KMS-11 (cell line): ENCODE measurements at regions not wholly inside any gene's neighbourhood (a gene's known extent, or its start where the extent isn't known, plus 50 kb on each side); places are given as distances from the start of the nearest gene placed in this dataset.

Experiments
- H2AFZ ChIP-seq: fragments of 200-600 bp; sonication (generic); 2 replicates; pipeline ENCODE4 v1.6.1; 2016; ENCODE audit warnings: antibody characterized with exemption, mixed run types, low read depth
- H3K27ac ChIP-seq: fragments of 200-600 bp; sonication (generic); 2 replicates; pipeline ENCODE4 v1.6.1; 2016; ENCODE audit warnings: mild to moderate bottlenecking, mixed run types
- H3K27me3 ChIP-seq: fragments of 200-600 bp; sonication (generic); 2 replicates; pipeline ENCODE4 v1.6.1; 2017; ENCODE audit warnings: mild to moderate bottlenecking, low read depth, mixed run types, moderate library complexity; ENCODE audit not compliant: insufficient read depth
- H3K36me3 ChIP-seq: fragments of 200-600 bp; sonication (generic); 2 replicates; pipeline ENCODE4 v1.6.1; 2017; ENCODE audit warnings: mild to moderate bottlenecking, mixed run types; ENCODE audit not compliant: insufficient read depth
- H3K4me1 ChIP-seq: fragments of 200-600 bp; sonication (generic); 2 replicates; pipeline ENCODE4 v1.6.1; 2016; ENCODE audit warnings: mild to moderate bottlenecking, low read depth, mixed run types; ENCODE audit not compliant: poor library complexity, severe bottlenecking
- H3K4me2 ChIP-seq: fragments of 200-600 bp; sonication (generic); 2 replicates; pipeline ENCODE4 v1.7.0; 2016; ENCODE audit warnings: mild to moderate bottlenecking, mixed run types
- H3K4me3 ChIP-seq: fragments of 200-600 bp; sonication (generic); IDR thresholded peaks from 2 replicates; pipeline ENCODE4 v1.6.1; 2017; ENCODE audit warnings: low read depth, low read length, mixed read lengths; ENCODE audit not compliant: insufficient read depth
- H3K79me2 ChIP-seq: fragments of 200-600 bp; sonication (generic); 2 replicates; pipeline ENCODE4 v1.6.1; 2016; ENCODE audit warnings: low read depth, mixed run types; ENCODE audit not compliant: insufficient read depth
- H3K9ac ChIP-seq: fragments of 200-600 bp; sonication (generic); 2 replicates; pipeline ENCODE4 v1.6.1; 2016; ENCODE audit warnings: mild to moderate bottlenecking, mixed run types
- H4K20me1 ChIP-seq: fragments of 200-600 bp; sonication (generic); 2 replicates; pipeline ENCODE4 v1.6.1; 2016; ENCODE audit warnings: mild to moderate bottlenecking, mixed run types; ENCODE audit not compliant: insufficient read depth
- CTCF ChIP-seq: fragments of 200-600 bp; sonication (generic); conservative IDR thresholded peaks from 2 replicates; pipeline ENCODE4 v1.6.1; 2017; ENCODE audit warnings: low read depth, mild to moderate bottlenecking, antibody characterized with exemption, low read length, moderate library complexity, mixed read lengths

GRCh38 chr3:25900161-25900560, 110.3 kb downstream of the OXSM start:
- Histone ChIP-seq H3K4me3 (no peak overlapping the region), H3K27ac (no peak overlapping the region), H3K36me3 (no peaks in the 10 kb centered on the region), H3K4me2 (no peak overlapping the region), H4K20me1 (no peaks in the 10 kb centered on the region), H3K79me2 (no peaks in the 10 kb centered on the region), H3K27me3 (no peaks in the 10 kb centered on the region), H3K4me1 (no peaks in the 10 kb centered on the region), H2AFZ (no peak overlapping the region), H3K9ac (no peak overlapping the region)
- TF ChIP-seq CTCF: no peak

- H2AFZ ChIP-seq: no peak overlapping the region
- H3K4me1 ChIP-seq: no peaks in the 10 kb centered on the region
- no peaks in the 10 kb centered on the region for H3K27me3 ChIP-seq
- H3K79me2 ChIP-seq: no peaks in the 10 kb centered on the region
- H3K27ac ChIP-seq: no peak overlapping the region
- H3K36me3 ChIP-seq: no peaks in the 10 kb centered on the region
- no peak overlapping the region for H3K4me3 ChIP-seq
- no peak overlapping the region for H3K9ac ChIP-seq
- H3K4me2 ChIP-seq: no peak overlapping the region
- no peak for TF ChIP-seq CTCF
- no peaks in the 10 kb centered on the region for H4K20me1 ChIP-seq
Observed at GRCh38 chr3:25901796-25902195, 111.9 kb downstream of the OXSM start.

GRCh38 chr3:25902586-25902985, 112.7 kb downstream of the OXSM start:
- H3K9ac ChIP-seq: no peak overlapping the region
- H3K79me2 ChIP-seq: no peaks in the 10 kb centered on the region
- no peak overlapping the region for H2AFZ ChIP-seq
- no peak for TF ChIP-seq CTCF
- no peaks in the 10 kb centered on the region for H3K36me3 ChIP-seq
- H3K4me3 ChIP-seq: no peak overlapping the region
- no peaks in the 10 kb centered on the region for H3K4me1 ChIP-seq
- no peak overlapping the region for H3K27ac ChIP-seq
- H3K4me2 ChIP-seq: no peak overlapping the region
- no peaks in the 10 kb centered on the region for H4K20me1 ChIP-seq
- no peaks in the 10 kb centered on the region for H3K27me3 ChIP-seq

- Histone ChIP-seq H3K27ac (no peak overlapping the region), H3K4me2 (no peak overlapping the region), H2AFZ (no peak overlapping the region), H3K79me2 (no peaks in the 10 kb centered on the region), H3K4me1 (no peaks in the 10 kb centered on the region), H4K20me1 (no peaks in the 10 kb centered on the region), H3K9ac (no peak overlapping the region), H3K4me3 (no peak overlapping the region), H3K27me3 (no peaks in the 10 kb centered on the region), H3K36me3 (no peaks in the 10 kb centered on the region)
- TF ChIP-seq CTCF: no peak
Observed at GRCh38 chr3:25903371-25904129, 113.7 kb downstream of the OXSM start.
